GM12878 (cell line): ENCODE measurements at regions not wholly inside any gene's neighbourhood (a gene's known extent, or its start where the extent isn't known, plus 50 kb on each side); places are given as distances from the start of the nearest gene placed in this dataset.

Experiments
- FOXK2 ChIP-seq: fragments of 450-650 bp; IDR thresholded peaks from 2 replicates; pipeline ENCODE4 v1.6.1; 2017; ENCODE audit warnings: mild to moderate bottlenecking, moderate library complexity
- NR2C2 ChIP-seq: IDR thresholded peaks from 2 replicates; pipeline ENCODE4 v1.6.1; 2011; ENCODE audit warnings: borderline replicate concordance, low read depth; ENCODE audit not compliant: control insufficient read depth, insufficient read length
- POLR2A ChIP-seq: IDR thresholded peaks from 2 replicates; pipeline ENCODE4 v1.6.1; 2011; ENCODE audit warnings: low read depth, mild to moderate bottlenecking, low read length
- YBX1 ChIP-seq: fragments of 450-650 bp; IDR thresholded peaks from 2 replicates; pipeline ENCODE4 v1.6.1; 2016; ENCODE audit warnings: antibody characterized with exemption

DNA sequence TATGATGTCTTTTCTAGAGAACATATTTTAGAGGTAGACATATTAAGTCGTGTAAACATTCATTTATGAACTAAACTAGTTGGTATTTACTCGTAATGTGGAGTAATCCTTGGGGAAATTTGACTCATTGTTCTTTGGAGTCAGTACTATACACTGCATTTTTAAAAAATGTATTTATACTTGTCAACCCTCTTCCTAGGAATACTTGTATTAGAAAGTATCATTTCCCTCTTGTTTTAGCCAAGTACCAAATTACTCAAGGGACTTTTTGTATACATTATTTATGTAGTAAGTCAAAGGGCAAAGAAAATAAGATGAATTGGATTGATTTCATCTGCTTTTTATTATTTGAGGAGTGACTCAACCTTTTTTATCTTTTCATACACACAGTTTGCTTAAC, 248.1 kb upstream of the IZUMO3 start:
- no peak for TF ChIP-seq FOXK2
- TF ChIP-seq POLR2A, result no peak
- TF ChIP-seq NR2C2, result no peak
- no peak for TF ChIP-seq YBX1
